Effector memory CD4-positive, alpha-beta T cell (primary cell): ENCODE measurements at regions not wholly inside any gene's neighbourhood (a gene's known extent, or its start where the extent isn't known, plus 50 kb on each side); places are given as distances from the start of the nearest gene placed in this dataset.

ENCODE experiments used
- DNase-seq, 3 donors: peaks; one replicate each; pipeline ENCODE4 v3.0.0-alpha.2; 2020
- H3K27ac ChIP-seq: 2 replicates; pipeline ENCODE4 v1.7.0; 2013; ENCODE audit warnings: mild to moderate bottlenecking, low read length, moderate library complexity; ENCODE audit not compliant: insufficient read depth, poor library complexity, severe bottlenecking
- H3K27me3 ChIP-seq: replicated peaks from 2 replicates; pipeline ENCODE4 v1.7.0; 2013; ENCODE audit warnings: mild to moderate bottlenecking, low read length; ENCODE audit not compliant: insufficient read depth, control insufficient read depth, poor library complexity, severe bottlenecking
- H3K36me3 ChIP-seq: 2 replicates; pipeline ENCODE4 v1.7.0; 2013; ENCODE audit warnings: mild to moderate bottlenecking, low read length, moderate library complexity; ENCODE audit not compliant: control insufficient read depth, insufficient read depth
- H3K4me1 ChIP-seq: 2 replicates; pipeline ENCODE4 v1.7.0; 2013; ENCODE audit warnings: low read length, mild to moderate bottlenecking; ENCODE audit not compliant: control insufficient read depth, insufficient read depth, poor library complexity, severe bottlenecking
- H3K4me3 ChIP-seq: 2 replicates; pipeline ENCODE4 v1.7.0; 2013; ENCODE audit warnings: low read length, low read depth, mild to moderate bottlenecking; ENCODE audit not compliant: insufficient read depth, poor library complexity, severe bottlenecking
- H3K9me3 ChIP-seq: 2 replicates; pipeline ENCODE4 v1.7.0; 2013; ENCODE audit warnings: mild to moderate bottlenecking, low read length, moderate library complexity; ENCODE audit not compliant: control insufficient read depth

DNA sequence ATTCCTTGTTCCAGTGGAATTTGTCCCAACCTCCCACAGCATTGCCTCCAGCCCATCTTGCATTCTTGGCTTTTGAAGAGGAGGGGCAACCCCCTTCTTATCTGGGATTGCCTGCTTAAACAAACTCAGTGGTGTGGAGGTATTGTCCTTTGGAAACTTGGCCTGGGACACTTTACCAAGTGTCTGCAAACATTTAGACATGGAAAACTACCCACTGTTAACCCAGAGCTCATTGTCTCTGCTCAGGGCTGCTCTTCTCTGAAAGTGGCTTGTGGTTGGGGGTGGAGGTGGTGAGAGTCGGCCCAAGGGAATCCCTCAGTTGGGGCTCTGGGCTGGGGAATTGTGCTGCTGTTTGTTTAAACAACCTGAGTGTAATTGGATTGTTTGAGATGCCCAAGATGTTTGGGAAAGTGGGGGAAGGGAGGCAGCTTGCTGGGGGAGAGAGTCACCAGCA lies 178.3 kb upstream of the GATA6 start:
- Histone ChIP-seq H3K4me3 (no peak overlapping the region), H3K9me3 (no peaks in the 10 kb centered on the region), H3K36me3 (no peaks in the 10 kb centered on the region), H3K4me1 (no peaks in the 10 kb centered on the region), H3K27me3 (no peaks in the 10 kb centered on the region), H3K27ac (no peak overlapping the region)
- DNase-seq: no peak

GRCh38 chr18:21991886-21992285 lies 177.5 kb upstream of the GATA6 start:
- Histone ChIP-seq H3K27me3 (no peaks in the 10 kb centered on the region), H3K36me3 (no peaks in the 10 kb centered on the region), H3K27ac (no peak overlapping the region), H3K9me3 (no peaks in the 10 kb centered on the region), H3K4me3 (no peak overlapping the region), H3K4me1 (no peaks in the 10 kb centered on the region)
- no peak for DNase-seq

GRCh38 chr18:21996351-21996826 lies 173.0 kb upstream of the GATA6 start:
- Histone ChIP-seq H3K4me3 (no peak overlapping the region), H3K4me1 (no peaks in the 10 kb centered on the region), H3K27ac (no peak overlapping the region), H3K36me3 (no peaks in the 10 kb centered on the region), H3K27me3 (no peaks in the 10 kb centered on the region), H3K9me3 (no peaks in the 10 kb centered on the region)
- DNase-seq: no peak

- Histone ChIP-seq H3K4me3 (no peak overlapping the region), H3K36me3 (no peaks in the 10 kb centered on the region), H3K4me1 (no peaks in the 10 kb centered on the region), H3K27me3 (no peaks in the 10 kb centered on the region), H3K9me3 (no peaks in the 10 kb centered on the region), H3K27ac (no peak overlapping the region)
- DNase-seq: no peak
Measured at GRCh38 chr18:21997207-21998143, 171.9 kb upstream of the GATA6 start.

DNA sequence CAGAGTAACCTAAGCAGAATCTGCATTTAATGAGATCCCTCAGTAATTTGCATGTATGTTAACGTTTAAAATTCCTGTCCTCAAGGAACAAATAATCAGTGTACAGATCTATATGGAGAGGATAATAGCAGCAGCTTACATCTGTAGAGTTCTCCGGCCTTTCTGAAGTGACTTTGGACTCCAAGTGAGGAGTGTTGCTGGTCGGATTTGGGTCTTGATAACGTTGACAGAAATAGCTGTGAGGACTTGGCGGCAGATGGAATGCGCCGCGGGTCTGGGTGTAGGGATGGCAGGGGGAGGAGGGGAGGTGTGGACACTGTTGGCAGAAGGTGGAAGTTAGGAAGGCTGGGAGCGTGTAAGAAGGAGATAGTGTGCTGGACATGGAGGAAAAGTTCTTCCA lies 170.9 kb upstream of the GATA6 start:
- Histone ChIP-seq H3K27ac (no peak overlapping the region), H3K27me3 (no peaks in the 10 kb centered on the region), H3K4me1 (no peaks in the 10 kb centered on the region), H3K9me3 (no peaks in the 10 kb centered on the region), H3K4me3 (no peak overlapping the region), H3K36me3 (no peaks in the 10 kb centered on the region)
- no peak for DNase-seq

DNA sequence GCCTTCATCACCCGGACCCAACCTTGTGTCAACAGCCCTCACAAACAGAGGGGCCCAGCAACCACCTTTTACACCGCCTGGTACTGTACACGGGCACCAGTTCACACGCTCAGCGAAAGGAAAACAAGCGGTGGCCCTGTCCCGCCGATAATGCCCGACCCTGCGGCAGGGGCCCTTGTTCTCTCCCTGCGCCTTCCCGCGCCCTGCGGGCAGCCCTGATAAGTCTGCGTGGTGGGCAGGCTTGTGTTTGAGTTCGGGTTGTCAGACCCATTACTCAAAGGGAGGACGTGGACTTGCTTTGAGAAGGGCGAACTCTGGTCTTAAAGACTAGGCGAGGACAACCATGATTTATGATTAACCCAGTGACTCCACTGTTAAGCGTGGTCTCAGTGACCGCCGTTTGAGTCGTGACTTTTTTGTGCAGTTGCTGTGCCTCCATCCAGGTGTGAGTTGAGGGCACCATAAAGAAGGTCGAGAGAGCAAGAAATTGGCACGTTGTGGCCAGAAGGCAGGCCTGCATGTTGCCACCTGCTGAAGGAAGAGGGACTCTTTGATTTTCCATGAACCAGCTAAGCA lies 167.4 kb upstream of the GATA6 start:
- no peaks in the 10 kb centered on the region for H3K27me3 ChIP-seq
- no peak for DNase-seq
- no peaks in the 10 kb centered on the region for H3K9me3 ChIP-seq
- no peak overlapping the region for H3K27ac ChIP-seq
- no peaks in the 10 kb centered on the region for H3K36me3 ChIP-seq
- H3K4me3 ChIP-seq: no peak overlapping the region
- no peaks in the 10 kb centered on the region for H3K4me1 ChIP-seq

GRCh38 chr18:22005191-22005841 lies 164.1 kb upstream of the GATA6 start:
- no peaks in the 10 kb centered on the region for H3K9me3 ChIP-seq
- H3K27me3 ChIP-seq: no peaks in the 10 kb centered on the region
- DNase-seq: no peak
- H3K36me3 ChIP-seq: no peaks in the 10 kb centered on the region
- H3K4me1 ChIP-seq: no peaks in the 10 kb centered on the region
- H3K27ac ChIP-seq: no peak overlapping the region
- H3K4me3 ChIP-seq: no peak overlapping the region

DNA sequence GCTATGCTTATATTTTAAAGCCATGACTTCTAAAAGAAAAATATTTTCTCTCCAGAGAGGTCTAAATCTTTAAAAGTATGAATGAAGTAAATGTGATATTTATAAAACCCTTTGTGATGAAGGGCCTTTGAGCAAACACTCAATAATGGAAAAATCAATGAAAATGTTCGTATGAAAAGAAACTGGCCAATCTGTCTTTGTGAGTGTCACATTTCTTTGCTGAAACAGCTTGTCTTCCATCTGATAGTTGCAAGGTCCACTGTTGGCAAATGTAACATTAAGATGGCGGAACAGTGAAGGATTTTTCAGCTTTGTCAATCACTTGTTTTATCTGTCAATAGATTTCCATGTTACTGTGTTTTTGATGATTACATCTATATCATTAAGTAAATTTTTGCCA lies 162.9 kb upstream of the GATA6 start:
- no peaks in the 10 kb centered on the region for H3K4me1 ChIP-seq
- DNase-seq: no peak
- no peaks in the 10 kb centered on the region for H3K9me3 ChIP-seq
- H3K4me3 ChIP-seq: no peak overlapping the region
- no peaks in the 10 kb centered on the region for H3K27me3 ChIP-seq
- H3K27ac ChIP-seq: no peak overlapping the region
- H3K36me3 ChIP-seq: no peaks in the 10 kb centered on the region

- H3K4me1 ChIP-seq: no peaks in the 10 kb centered on the region
- no peak overlapping the region for H3K27ac ChIP-seq
- H3K27me3 ChIP-seq: no peaks in the 10 kb centered on the region
- no peaks in the 10 kb centered on the region for H3K9me3 ChIP-seq
- no peaks in the 10 kb centered on the region for H3K36me3 ChIP-seq
- no peak overlapping the region for H3K4me3 ChIP-seq
- no peak for DNase-seq
Measured at GRCh38 chr18:22009242-22009641, 160.1 kb upstream of the GATA6 start.

- H3K27ac ChIP-seq: no peak overlapping the region
- H3K36me3 ChIP-seq: no peaks in the 10 kb centered on the region
- H3K4me1 ChIP-seq: no peaks in the 10 kb centered on the region
- no peak overlapping the region for H3K4me3 ChIP-seq
- no peaks in the 10 kb centered on the region for H3K27me3 ChIP-seq
- no peaks in the 10 kb centered on the region for H3K9me3 ChIP-seq
- DNase-seq: no peak
Measured at GRCh38 chr18:22013993-22014392, 155.4 kb upstream of the GATA6 start.
